ENCODE measurements at regions not wholly inside any gene's neighbourhood (a gene's known extent, or its start where the extent isn't known, plus 50 kb on each side); places are given as distances from the start of the nearest gene placed in this dataset.

DNA sequence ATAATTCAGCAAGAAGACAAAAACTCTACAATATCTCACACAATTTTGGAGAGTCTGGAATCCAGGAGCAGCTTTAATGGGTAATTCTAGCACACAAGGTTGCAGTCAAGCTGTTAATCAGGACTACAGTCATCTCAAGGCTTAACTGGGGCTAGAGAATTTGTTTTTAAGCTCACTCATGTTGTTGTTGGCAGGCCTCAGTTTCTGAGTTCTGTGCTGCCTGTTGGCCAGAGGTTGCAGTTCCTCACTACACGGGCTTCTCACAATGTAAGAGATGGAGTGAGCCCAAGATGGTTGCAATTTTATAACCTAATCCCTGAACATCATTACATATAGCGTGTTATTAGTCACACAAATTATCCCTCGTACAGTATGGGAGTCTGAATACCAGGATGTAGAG lies 50.6 kb upstream of the TMEFF2 start:
- TF ChIP-seq CBFB (CRISPR knock-in tag; IDR thresholded peaks at IDR 0.05; ENCODE audit: low read depth) (no peak), MXD4 (CRISPR knock-in tag; IDR thresholded peaks at IDR 0.05; ENCODE audit: borderline replicate concordance) (no peak), MLX (CRISPR knock-in tag; IDR thresholded peaks at IDR 0.05) (no peak), MAX (CRISPR knock-in tag; IDR thresholded peaks at IDR 0.05) (no peak), NR3C1 (CRISPR knock-in tag; conservative IDR thresholded peaks at IDR 0.05; ENCODE audit: low read depth) (no peak), USF1 (CRISPR knock-in tag; IDR thresholded peaks at IDR 0.05) (no peak), ZNF219 (CRISPR knock-in tag; IDR thresholded peaks at IDR 0.05; ENCODE audit: borderline replicate concordance) (no peak), ATF1 (CRISPR knock-in tag; IDR thresholded peaks at IDR 0.05) (no peak), NR2C2 (CRISPR knock-in tag; IDR thresholded peaks at IDR 0.05) (no peak), SMAD4 (CRISPR knock-in tag; IDR thresholded peaks at IDR 0.05) (no peak)
- TF ChIP-seq, protein P1, sequence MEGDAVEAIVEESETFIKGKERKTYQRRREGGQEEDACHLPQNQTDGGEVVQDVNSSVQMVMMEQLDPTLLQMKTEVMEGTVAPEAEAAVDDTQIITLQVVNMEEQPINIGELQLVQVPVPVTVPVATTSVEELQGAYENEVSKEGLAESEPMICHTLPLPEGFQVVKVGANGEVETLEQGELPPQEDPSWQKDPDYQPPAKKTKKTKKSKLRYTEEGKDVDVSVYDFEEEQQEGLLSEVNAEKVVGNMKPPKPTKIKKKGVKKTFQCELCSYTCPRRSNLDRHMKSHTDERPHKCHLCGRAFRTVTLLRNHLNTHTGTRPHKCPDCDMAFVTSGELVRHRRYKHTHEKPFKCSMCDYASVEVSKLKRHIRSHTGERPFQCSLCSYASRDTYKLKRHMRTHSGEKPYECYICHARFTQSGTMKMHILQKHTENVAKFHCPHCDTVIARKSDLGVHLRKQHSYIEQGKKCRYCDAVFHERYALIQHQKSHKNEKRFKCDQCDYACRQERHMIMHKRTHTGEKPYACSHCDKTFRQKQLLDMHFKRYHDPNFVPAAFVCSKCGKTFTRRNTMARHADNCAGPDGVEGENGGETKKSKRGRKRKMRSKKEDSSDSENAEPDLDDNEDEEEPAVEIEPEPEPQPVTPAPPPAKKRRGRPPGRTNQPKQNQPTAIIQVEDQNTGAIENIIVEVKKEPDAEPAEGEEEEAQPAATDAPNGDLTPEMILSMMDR (IDR thresholded peaks at IDR 0.05): no peak
- TF ChIP-seq, protein P2, sequence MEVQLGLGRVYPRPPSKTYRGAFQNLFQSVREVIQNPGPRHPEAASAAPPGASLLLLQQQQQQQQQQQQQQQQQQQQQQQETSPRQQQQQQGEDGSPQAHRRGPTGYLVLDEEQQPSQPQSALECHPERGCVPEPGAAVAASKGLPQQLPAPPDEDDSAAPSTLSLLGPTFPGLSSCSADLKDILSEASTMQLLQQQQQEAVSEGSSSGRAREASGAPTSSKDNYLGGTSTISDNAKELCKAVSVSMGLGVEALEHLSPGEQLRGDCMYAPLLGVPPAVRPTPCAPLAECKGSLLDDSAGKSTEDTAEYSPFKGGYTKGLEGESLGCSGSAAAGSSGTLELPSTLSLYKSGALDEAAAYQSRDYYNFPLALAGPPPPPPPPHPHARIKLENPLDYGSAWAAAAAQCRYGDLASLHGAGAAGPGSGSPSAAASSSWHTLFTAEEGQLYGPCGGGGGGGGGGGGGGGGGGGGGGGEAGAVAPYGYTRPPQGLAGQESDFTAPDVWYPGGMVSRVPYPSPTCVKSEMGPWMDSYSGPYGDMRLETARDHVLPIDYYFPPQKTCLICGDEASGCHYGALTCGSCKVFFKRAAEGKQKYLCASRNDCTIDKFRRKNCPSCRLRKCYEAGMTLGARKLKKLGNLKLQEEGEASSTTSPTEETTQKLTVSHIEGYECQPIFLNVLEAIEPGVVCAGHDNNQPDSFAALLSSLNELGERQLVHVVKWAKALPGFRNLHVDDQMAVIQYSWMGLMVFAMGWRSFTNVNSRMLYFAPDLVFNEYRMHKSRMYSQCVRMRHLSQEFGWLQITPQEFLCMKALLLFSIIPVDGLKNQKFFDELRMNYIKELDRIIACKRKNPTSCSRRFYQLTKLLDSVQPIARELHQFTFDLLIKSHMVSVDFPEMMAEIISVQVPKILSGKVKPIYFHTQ (CRISPR knock-in tag; IDR thresholded peaks at IDR 0.05): no peak

Measured in WTC11 (cell line).